ENCODE measurements at regions not wholly inside any gene's neighbourhood (a gene's known extent, or its start where the extent isn't known, plus 50 kb on each side); places are given as distances from the start of the nearest gene placed in this dataset.

GRCh38 chr6:21468461-21468860, 125.1 kb upstream of the SOX4 start:
- no peaks in the 10 kb centered on the region for H3K4me1 Mint-ChIP-seq (ENCODE audit: low read depth)
- POLR2A ChIA-PET = interaction anchor here (0.6 kb wide), 1 partner anchor 42 kb away, joined by 3 read pairs; no protein-coding TSS in a partner anchor
- no peak for ATAC-seq
- no peaks in the 10 kb centered on the region for H3K9me3 Mint-ChIP-seq (ENCODE audit: insufficient read depth)
- no peak for DNase-seq
- H3K36me3 Mint-ChIP-seq (ENCODE audit: low read depth) = no peaks in the 10 kb centered on the region
- H3K27me3 Mint-ChIP-seq (ENCODE audit: low read depth) = peaks cover 11% of the 10 kb centered on the region
- no peak overlapping the region for H3K27ac Mint-ChIP-seq
- CTCF ChIA-PET = interaction anchor here (0.6 kb wide), 1 partner anchor 120 kb away, joined by 3 read pairs; no protein-coding TSS in a partner anchor
- H3K4me3 Mint-ChIP-seq = no peak overlapping the region

- Mint-ChIP-seq H3K27ac (no peak overlapping the region), H3K9me3 (ENCODE audit: insufficient read depth) (no peaks in the 10 kb centered on the region), H3K27me3 (ENCODE audit: low read depth) (peaks cover 10% of the 10 kb centered on the region), H3K36me3 (ENCODE audit: low read depth) (no peaks in the 10 kb centered on the region), H3K4me3 (no peak overlapping the region), H3K4me1 (ENCODE audit: low read depth) (no peaks in the 10 kb centered on the region)
- no peak for DNase-seq
- CTCF ChIA-PET = interaction anchor here (0.6 kb wide), 1 partner anchor 120 kb away, joined by 3 read pairs; no protein-coding TSS in a partner anchor
- POLR2A ChIA-PET = no interaction called here
- ATAC-seq = no peak
These were observed 124.3 kb upstream of the SOX4 start for GRCh38 chr6:21469213-21469612.

- Mint-ChIP-seq H3K4me3 (no peak overlapping the region), H3K27me3 (ENCODE audit: low read depth) (peaks cover 20% of the 10 kb centered on the region), H3K4me1 (ENCODE audit: low read depth) (no peaks in the 10 kb centered on the region), H3K27ac (no peak overlapping the region), H3K36me3 (ENCODE audit: low read depth) (no peaks in the 10 kb centered on the region), H3K9me3 (ENCODE audit: insufficient read depth) (no peaks in the 10 kb centered on the region)
- no peak for ATAC-seq
- DNase-seq = no peak
- CTCF ChIA-PET = no interaction called here
- POLR2A ChIA-PET = no interaction called here
These were observed 117.4 kb upstream of the SOX4 start for GRCh38 chr6:21476112-21476511.

GRCh38 chr6:21478411-21478810, 115.1 kb upstream of the SOX4 start:
- CTCF ChIA-PET = no interaction called here

GRCh38 chr6:21478883-21479539, 114.5 kb upstream of the SOX4 start:
- Mint-ChIP-seq H3K4me1 (ENCODE audit: low read depth) (no peaks in the 10 kb centered on the region), H3K9me3 (ENCODE audit: insufficient read depth) (no peaks in the 10 kb centered on the region), H3K36me3 (ENCODE audit: low read depth) (no peaks in the 10 kb centered on the region), H3K27ac (no peak overlapping the region), H3K27me3 (ENCODE audit: low read depth) (peaks cover 23% of the 10 kb centered on the region), H3K4me3 (no peak overlapping the region)
- no peak for ATAC-seq
- POLR2A ChIA-PET = no interaction called here
- DNase-seq = no peak
- CTCF ChIA-PET = no interaction called here

More at GRCh38 chr6:21478411-21478810, 115.1 kb upstream of the SOX4 start:
- H3K27ac Mint-ChIP-seq = no peak overlapping the region
- H3K4me3 Mint-ChIP-seq = no peak overlapping the region
- H3K36me3 Mint-ChIP-seq (ENCODE audit: low read depth) = no peaks in the 10 kb centered on the region
- no peak for DNase-seq
- no peaks in the 10 kb centered on the region for H3K4me1 Mint-ChIP-seq (ENCODE audit: low read depth)
- POLR2A ChIA-PET = no interaction called here
- no peaks in the 10 kb centered on the region for H3K9me3 Mint-ChIP-seq (ENCODE audit: insufficient read depth)
- H3K27me3 Mint-ChIP-seq (ENCODE audit: low read depth) = peaks cover 24% of the 10 kb centered on the region
- ATAC-seq = no peak

GRCh38 chr6:21486115-21486514, 107.4 kb upstream of the SOX4 start:
- H3K27ac Mint-ChIP-seq = no peak overlapping the region
- no peak for DNase-seq
- no peaks in the 10 kb centered on the region for H3K9me3 Mint-ChIP-seq (ENCODE audit: insufficient read depth)
- no peak for ATAC-seq
- ChIA-PET POLR2A (no interaction called here), CTCF (no interaction called here)
- no peaks in the 10 kb centered on the region for H3K4me1 Mint-ChIP-seq (ENCODE audit: low read depth)
- peaks cover 10% of the 10 kb centered on the region for H3K27me3 Mint-ChIP-seq (ENCODE audit: low read depth)
- H3K36me3 Mint-ChIP-seq (ENCODE audit: low read depth) = no peaks in the 10 kb centered on the region
- H3K4me3 Mint-ChIP-seq = no peak overlapping the region

GRCh38 chr6:21489826-21490225, 103.7 kb upstream of the SOX4 start:
- no peak for DNase-seq

GRCh38 chr6:21491955-21492354, 101.6 kb upstream of the SOX4 start:
- no peaks in the 10 kb centered on the region for H3K4me1 Mint-ChIP-seq (ENCODE audit: low read depth)
- no peak overlapping the region for H3K4me3 Mint-ChIP-seq
- ChIA-PET CTCF (no interaction called here), POLR2A (no interaction called here)
- peaks cover 4% of the 10 kb centered on the region for H3K27me3 Mint-ChIP-seq (ENCODE audit: low read depth)
- H3K27ac Mint-ChIP-seq = no peak overlapping the region
- DNase-seq (no peak), ATAC-seq (no peak)
- H3K9me3 Mint-ChIP-seq (ENCODE audit: insufficient read depth) = no peaks in the 10 kb centered on the region
- no peaks in the 10 kb centered on the region for H3K36me3 Mint-ChIP-seq (ENCODE audit: low read depth)

More at GRCh38 chr6:21489826-21490225, 103.7 kb upstream of the SOX4 start:
- Mint-ChIP-seq H3K4me3 (no peak overlapping the region), H3K27me3 (ENCODE audit: low read depth) (peaks cover 4% of the 10 kb centered on the region), H3K9me3 (ENCODE audit: insufficient read depth) (no peaks in the 10 kb centered on the region), H3K4me1 (ENCODE audit: low read depth) (no peaks in the 10 kb centered on the region), H3K36me3 (ENCODE audit: low read depth) (no peaks in the 10 kb centered on the region), H3K27ac (no peak overlapping the region)
- ATAC-seq = no peak
- POLR2A ChIA-PET = interaction anchor here (0.6 kb wide), 1 partner anchor 28 kb away, joined by 5 read pairs; no protein-coding TSS in a partner anchor
- CTCF ChIA-PET = no interaction called here

- Mint-ChIP-seq H3K4me3 (no peak overlapping the region), H3K4me1 (ENCODE audit: low read depth) (no peaks in the 10 kb centered on the region), H3K36me3 (ENCODE audit: low read depth) (no peaks in the 10 kb centered on the region), H3K27ac (no peak overlapping the region), H3K27me3 (ENCODE audit: low read depth) (peaks cover 4% of the 10 kb centered on the region), H3K9me3 (ENCODE audit: insufficient read depth) (no peaks in the 10 kb centered on the region)
- DNase-seq = no peak
- no peak for ATAC-seq
- ChIA-PET CTCF (no interaction called here), POLR2A (no interaction called here)
These were observed 99.0 kb upstream of the SOX4 start for GRCh38 chr6:21494505-21494904.

GRCh38 chr6:21496196-21496595, 97.4 kb upstream of the SOX4 start:
- Mint-ChIP-seq H3K4me1 (ENCODE audit: low read depth) (no peaks in the 10 kb centered on the region), H3K27ac (no peak overlapping the region), H3K27me3 (ENCODE audit: low read depth) (peaks cover 6% of the 10 kb centered on the region), H3K4me3 (no peak overlapping the region), H3K9me3 (ENCODE audit: insufficient read depth) (no peaks in the 10 kb centered on the region), H3K36me3 (ENCODE audit: low read depth) (no peaks in the 10 kb centered on the region)
- DNase-seq = no peak
- ChIA-PET POLR2A (no interaction called here), CTCF (no interaction called here)
- ATAC-seq = no peak

GRCh38 chr6:21496706-21497105, 96.8 kb upstream of the SOX4 start:
- H3K27ac Mint-ChIP-seq = no peak overlapping the region
- no peak overlapping the region for H3K4me3 Mint-ChIP-seq
- ChIA-PET POLR2A (no interaction called here), CTCF (no interaction called here)
- DNase-seq = no peak
- no peak for ATAC-seq
- H3K36me3 Mint-ChIP-seq (ENCODE audit: low read depth) = no peaks in the 10 kb centered on the region
- H3K27me3 Mint-ChIP-seq (ENCODE audit: low read depth) = peaks cover 3% of the 10 kb centered on the region
- no peaks in the 10 kb centered on the region for H3K9me3 Mint-ChIP-seq (ENCODE audit: insufficient read depth)
- no peaks in the 10 kb centered on the region for H3K4me1 Mint-ChIP-seq (ENCODE audit: low read depth)

GRCh38 chr6:21500314-21501020, 93.1 kb upstream of the SOX4 start:
- DNase-seq = no peak
- Mint-ChIP-seq H3K27me3 (ENCODE audit: low read depth) (peaks cover 2% of the 10 kb centered on the region), H3K4me1 (ENCODE audit: low read depth) (no peaks in the 10 kb centered on the region), H3K9me3 (ENCODE audit: insufficient read depth) (no peaks in the 10 kb centered on the region), H3K27ac (no peak overlapping the region), H3K36me3 (ENCODE audit: low read depth) (no peaks in the 10 kb centered on the region), H3K4me3 (no peak overlapping the region)
- CTCF ChIA-PET = no interaction called here
- POLR2A ChIA-PET = no interaction called here
- ATAC-seq = no peak

GRCh38 chr6:21501021-21501354, 92.6 kb upstream of the SOX4 start:
- no peaks in the 10 kb centered on the region for H3K9me3 Mint-ChIP-seq (ENCODE audit: insufficient read depth)
- ChIA-PET POLR2A (no interaction called here), CTCF (no interaction called here)
- H3K27me3 Mint-ChIP-seq (ENCODE audit: low read depth) = peaks cover 2% of the 10 kb centered on the region
- H3K4me3 Mint-ChIP-seq = no peak overlapping the region
- no peak for DNase-seq
- no peak overlapping the region for H3K27ac Mint-ChIP-seq
- ATAC-seq = no peak
- no peaks in the 10 kb centered on the region for H3K4me1 Mint-ChIP-seq (ENCODE audit: low read depth)
- H3K36me3 Mint-ChIP-seq (ENCODE audit: low read depth) = no peaks in the 10 kb centered on the region

Measured in activated CD8-positive, alpha-beta T cell treated with anti-CD3 and anti-CD28 coated beads, Interleukin-2, amount 10 ng/mL, durations not matched to agents 7 days and 5 days (primary cell).